HepG2 (cell line): ENCODE measurements at regions not wholly inside any gene's neighbourhood (a gene's known extent, or its start where the extent isn't known, plus 50 kb on each side); places are given as distances from the start of the nearest gene placed in this dataset.

Source experiments
- ATAC-seq: fragments of 200-7000 bp; cut with Tn5 transposase; 3 replicates; pipeline ENCODE4 v1.9.1; 2020; ENCODE audit warnings: mild to moderate bottlenecking, moderate library complexity
- BruUV-seq: library from RNA; stranded (reverse); fragments of 400-500 nt; replicated peaks from 2 replicates; lab custom pipeline; 2021; lab: Mats Ljungman, UMichigan
- CTCF ChIA-PET: fragments of 300-600 bp; formaldehyde crosslinking; extraction: SDS; loops from one replicate; lab custom pipeline; 2021; ENCODE audit warnings: low total read pairs, inconsistent platforms, low intra/inter-chr PET ratio; lab: Yijun Ruan, JAX
- POLR2A ChIA-PET: fragments of 350-600 bp; sonication (Branson Sonifier 250); formaldehyde crosslinking; loops from one replicate; lab custom pipeline; 2020; ENCODE audit warnings: antibody characterized with exemption, inconsistent platforms; lab: Yijun Ruan, JAX
- DNase-seq: peaks from one replicate; pipeline ENCODE4 v3.0.0-alpha.2; 2015; ENCODE audit warnings: low spot score
- FAIRE-seq: peaks from 3 replicates; lab custom pipeline; 2011; peaks lifted over from hg19 to GRCh38; lab: Jason Lieb, UNC
- H2AFZ ChIP-seq: one replicate; pipeline ENCODE4 v1.6.1; 2011; ENCODE audit warnings: low read length, inconsistent platforms
- H3K27ac ChIP-seq: fragments of 300-600 bp; 3 replicates; pipeline ENCODE4 v1.8.0; 2011; ENCODE audit warnings: mixed run types, mild to moderate bottlenecking, mixed read lengths, low read length, inconsistent platforms; ENCODE audit not compliant: insufficient read depth; ENCODE audit errors: extremely low read length
- H3K27me3 ChIP-seq, 2 experiments: fragments of 200-600 bp in 1 of 2; 2 replicates in 1 of 2; 3 replicates in 1 of 2; pipeline versions ENCODE4 v1.6.0 to v1.8.0; 2011; ENCODE audit warnings: low read length in 2 of 2, mild to moderate bottlenecking in 2 of 2, moderate library complexity in 2 of 2, inconsistent platforms in 1 of 2; ENCODE audit not compliant: insufficient read depth in 2 of 2, control insufficient read depth in 1 of 2
- H3K36me3 ChIP-seq, 2 experiments: fragments of 200-600 bp in 1 of 2; replicated peaks in 1 of 2; 2 replicates in 1 of 2; 3 replicates in 1 of 2; pipeline versions ENCODE4 v1.5.1 to v1.8.0; 2011; ENCODE audit warnings: low read length in 2 of 2, inconsistent platforms in 1 of 2; ENCODE audit not compliant: insufficient read depth in 2 of 2, control insufficient read depth in 1 of 2
- H3K4me1 ChIP-seq: 2 replicates; pipeline ENCODE4 v1.5.1; 2012; ENCODE audit warnings: low read length, inconsistent platforms; ENCODE audit not compliant: insufficient read depth
- H3K4me2 ChIP-seq: 2 replicates; pipeline ENCODE4 v1.6.0; 2011; ENCODE audit warnings: low read depth, low read length, inconsistent platforms
- H3K4me3 ChIP-seq, 3 experiments: fragments of 200-600 bp in 1 of 3; sonication (generic), shearing (Covaris generic) in 1 of 3; replicated peaks in 1 of 3; 2 replicates each; pipeline ENCODE4 v1.5.1; 2011 to 2016; ENCODE audit warnings: low read length in 3 of 3, inconsistent platforms in 2 of 3, low read depth in 2 of 3, mild to moderate bottlenecking in 2 of 3, control low read depth in 1 of 3, mixed read lengths in 1 of 3; ENCODE audit not compliant: insufficient read depth in 1 of 3
- H3K79me2 ChIP-seq: one replicate; pipeline ENCODE4 v1.6.1; 2011; ENCODE audit warnings: low read length, inconsistent platforms; ENCODE audit not compliant: insufficient read depth
- H3K9ac ChIP-seq: 2 replicates; pipeline ENCODE4 v1.6.0; 2011; ENCODE audit warnings: mild to moderate bottlenecking, low read depth, low read length, inconsistent platforms; ENCODE audit not compliant: insufficient read depth
- H3K9me3 ChIP-seq: 2 replicates; pipeline ENCODE4 v1.5.1; 2012; ENCODE audit warnings: mild to moderate bottlenecking, low read length
- H4K20me1 ChIP-seq: 2 replicates; pipeline ENCODE4 v1.6.0; 2011; ENCODE audit warnings: inconsistent platforms, mild to moderate bottlenecking, low read length, moderate library complexity; ENCODE audit not compliant: insufficient read depth
- NKX3-1 ChIP-seq: sonication (generic); formaldehyde crosslinking; IDR thresholded peaks from 2 replicates; pipeline ENCODE4 v1.5.0; 2020; ENCODE audit warnings: missing genetic modification reagents
- SNAI1 ChIP-seq: sonication (generic); formaldehyde crosslinking; IDR thresholded peaks from 2 replicates; pipeline ENCODE4 v1.5.0; 2020; ENCODE audit warnings: mild to moderate bottlenecking, missing genetic modification reagents, borderline replicate concordance
- TBX2 ChIP-seq: sonication (generic); formaldehyde crosslinking; IDR thresholded peaks from 2 replicates; pipeline ENCODE4 v1.5.0; 2020; ENCODE audit warnings: missing genetic modification reagents, mild to moderate bottlenecking, borderline replicate concordance
- TEAD2 ChIP-seq: sonication (generic); formaldehyde crosslinking; IDR thresholded peaks from 2 replicates; pipeline ENCODE4 v1.9.0; 2021; ENCODE audit warnings: missing genetic modification reagents
- ZFP36L2 ChIP-seq: sonication (generic); formaldehyde crosslinking; IDR thresholded peaks from 2 replicates; pipeline ENCODE4 v1.4.0; 2020; ENCODE audit warnings: missing genetic modification reagents
- ZFP37 ChIP-seq: sonication (generic); formaldehyde crosslinking; IDR thresholded peaks from 2 replicates; pipeline ENCODE4 v1.4.0; 2020; ENCODE audit warnings: missing genetic modification reagents, borderline replicate concordance
- ZKSCAN5 ChIP-seq: sonication (generic); formaldehyde crosslinking; IDR thresholded peaks from 2 replicates; pipeline ENCODE4 v1.5.1; 2020; ENCODE audit warnings: mild to moderate bottlenecking, missing genetic modification reagents
- WGBS: methylation state at CpG from one replicate; pipeline ENCODE4 v1.1.6; 2017; ENCODE audit warnings: low lambda C conversion rate; 5-methylcytosine and 5-hydroxymethylcytosine counted together
- in situ Hi-C: cut with HindIII; loops from 2 replicates; pipeline ENCODE4 v1.10.0; 2017; ENCODE audit warnings: low pct_unique_long_range_greater_than_20kb; ENCODE audit not compliant: extremely low pct_ligation_motif_present
- intact Hi-C: fragments of 100-400 bp; cut with micrococcal nuclease; formaldehyde crosslinking; loops from one replicate; pipeline ENCODE4 v1.10.0; 2022; ENCODE audit not compliant: unreplicated experiment
- TF ChIP-seq, protein P1 (sequence below): sonication (generic); formaldehyde crosslinking; IDR thresholded peaks from 2 replicates; pipeline ENCODE4 v1.5.1; 2020; ENCODE audit warnings: mild to moderate bottlenecking, missing genetic modification reagents, moderate library complexity
- TF ChIP-seq, protein P2 (sequence below): IDR thresholded peaks from 2 replicates; pipeline ENCODE4 v1.6.1; 2016
- TF ChIP-seq, protein P3 (sequence below): IDR thresholded peaks from 2 replicates; pipeline ENCODE4 v1.6.1; 2016

DNA sequence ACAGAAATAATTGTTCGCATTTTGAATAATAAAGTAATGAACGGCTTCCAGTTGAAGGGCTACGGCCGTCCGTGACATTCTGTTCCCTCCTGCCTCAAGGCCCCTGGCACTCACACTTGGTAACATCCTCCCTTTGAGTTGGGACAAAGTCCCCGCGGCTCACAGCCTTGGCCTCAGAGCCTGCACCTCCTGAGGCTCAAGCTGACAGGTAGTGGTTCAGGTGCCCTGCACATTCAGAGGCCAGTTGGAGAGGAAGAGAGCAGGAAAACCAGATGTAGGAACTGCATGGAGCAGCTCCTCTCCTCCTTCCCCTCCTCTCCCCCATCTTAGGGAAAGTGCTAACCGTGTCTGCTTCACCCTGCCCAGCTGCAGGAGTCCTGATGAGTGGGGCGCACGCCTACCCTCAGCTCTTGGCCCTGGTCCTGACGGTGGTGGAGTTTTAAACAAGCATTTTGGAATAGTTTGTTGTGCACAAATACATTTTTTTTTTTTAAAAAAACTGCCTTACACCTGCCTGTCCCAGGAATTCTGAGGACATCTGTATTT is 393.1 kb downstream of the SMOC2 start:
- Histone ChIP-seq H3K4me2 (no peak overlapping the region), H3K9me3 (no peaks in the 10 kb centered on the region), H2AFZ (no peak overlapping the region), H3K27me3 (peaks cover 2 to 48% of the 10 kb centered on the region in 2 experiments; a peak in 3 of 5 replicates), H3K4me1 (0 out of 2 replicates have a peak, but pooled peaks cover 5% of the 10 kb centered on the region), H3K4me3 (no peak overlapping the region), H3K27ac (no peak overlapping the region), H3K79me2 (no peaks in the 10 kb centered on the region), H4K20me1 (no peaks in the 10 kb centered on the region), H3K36me3 (no peaks in the 10 kb centered on the region), H3K9ac (no peak overlapping the region)
- ChIA-PET POLR2A (no interaction called here), CTCF (no interaction called here)
- intact Hi-C loops: no loop called here
- no TSS peak for BruUV-seq
- TF ChIP-seq ZKSCAN5 (CRISPR knock-in tag) (no peak), ZFP37 (no peak), ZFP36L2 (CRISPR knock-in tag) (no peak), NKX3-1 (CRISPR knock-in tag) (no peak), SNAI1 (CRISPR knock-in tag) (no peak), TEAD2 (no peak), TBX2 (no peak)
- TF ChIP-seq, protein P1, sequence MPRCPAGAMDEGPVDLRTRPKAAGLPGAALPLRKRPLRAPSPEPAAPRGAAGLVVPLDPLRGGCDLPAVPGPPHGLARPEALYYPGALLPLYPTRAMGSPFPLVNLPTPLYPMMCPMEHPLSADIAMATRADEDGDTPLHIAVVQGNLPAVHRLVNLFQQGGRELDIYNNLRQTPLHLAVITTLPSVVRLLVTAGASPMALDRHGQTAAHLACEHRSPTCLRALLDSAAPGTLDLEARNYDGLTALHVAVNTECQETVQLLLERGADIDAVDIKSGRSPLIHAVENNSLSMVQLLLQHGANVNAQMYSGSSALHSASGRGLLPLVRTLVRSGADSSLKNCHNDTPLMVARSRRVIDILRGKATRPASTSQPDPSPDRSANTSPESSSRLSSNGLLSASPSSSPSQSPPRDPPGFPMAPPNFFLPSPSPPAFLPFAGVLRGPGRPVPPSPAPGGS: no peak
- TF ChIP-seq, protein P2, sequence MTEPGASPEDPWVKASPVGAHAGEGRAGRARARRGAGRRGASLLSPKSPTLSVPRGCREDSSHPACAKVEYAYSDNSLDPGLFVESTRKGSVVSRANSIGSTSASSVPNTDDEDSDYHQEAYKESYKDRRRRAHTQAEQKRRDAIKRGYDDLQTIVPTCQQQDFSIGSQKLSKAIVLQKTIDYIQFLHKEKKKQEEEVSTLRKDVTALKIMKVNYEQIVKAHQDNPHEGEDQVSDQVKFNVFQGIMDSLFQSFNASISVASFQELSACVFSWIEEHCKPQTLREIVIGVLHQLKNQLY (CRISPR knock-in tag): no peak
- TF ChIP-seq, protein P3, sequence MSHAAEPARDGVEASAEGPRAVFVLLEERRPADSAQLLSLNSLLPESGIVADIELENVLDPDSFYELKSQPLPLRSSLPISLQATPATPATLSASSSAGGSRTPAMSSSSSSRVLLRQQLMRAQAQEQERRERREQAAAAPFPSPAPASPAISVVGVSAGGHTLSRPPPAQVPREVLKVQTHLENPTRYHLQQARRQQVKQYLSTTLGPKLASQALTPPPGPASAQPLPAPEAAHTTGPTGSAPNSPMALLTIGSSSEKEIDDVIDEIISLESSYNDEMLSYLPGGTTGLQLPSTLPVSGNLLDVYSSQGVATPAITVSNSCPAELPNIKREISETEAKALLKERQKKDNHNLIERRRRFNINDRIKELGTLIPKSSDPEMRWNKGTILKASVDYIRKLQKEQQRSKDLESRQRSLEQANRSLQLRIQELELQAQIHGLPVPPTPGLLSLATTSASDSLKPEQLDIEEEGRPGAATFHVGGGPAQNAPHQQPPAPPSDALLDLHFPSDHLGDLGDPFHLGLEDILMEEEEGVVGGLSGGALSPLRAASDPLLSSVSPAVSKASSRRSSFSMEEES: no peak
- 35% methylated on average over 10 of the region's 11 CpGs for WGBS
- ATAC-seq: no peak
- no peak for FAIRE-seq
- in situ Hi-C loops: no loop called here
- no peak for DNase-seq
